ENCODE measurements at regions not wholly inside any gene's neighbourhood (a gene's known extent, or its start where the extent isn't known, plus 50 kb on each side); places are given as distances from the start of the nearest gene placed in this dataset.
"Not testable (repeated sequence)": the region's sequence is repeated elsewhere in the genome, so short reads cannot be mapped to it uniquely, and the experiment has no call there.

DNA sequence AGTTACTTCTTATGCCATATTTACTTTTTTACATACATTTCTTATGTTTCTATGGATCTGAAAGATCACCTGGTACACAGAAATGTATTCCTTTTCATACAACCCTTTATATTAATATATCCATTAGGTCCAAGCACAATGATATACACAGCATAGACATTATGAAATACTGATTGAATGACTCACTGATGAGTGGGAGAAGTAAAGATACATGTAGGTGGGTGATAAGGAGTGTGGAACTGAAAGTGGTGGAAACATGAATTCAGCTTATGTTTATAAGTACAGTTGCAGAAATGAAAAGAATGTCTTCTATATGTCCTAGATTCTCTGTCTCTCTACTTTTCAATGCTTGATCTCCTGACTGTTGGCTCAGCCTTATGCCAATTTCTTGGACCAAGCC lies 87.9 kb downstream of the YIPF7 start:
- no peak for DNase-seq

DNA sequence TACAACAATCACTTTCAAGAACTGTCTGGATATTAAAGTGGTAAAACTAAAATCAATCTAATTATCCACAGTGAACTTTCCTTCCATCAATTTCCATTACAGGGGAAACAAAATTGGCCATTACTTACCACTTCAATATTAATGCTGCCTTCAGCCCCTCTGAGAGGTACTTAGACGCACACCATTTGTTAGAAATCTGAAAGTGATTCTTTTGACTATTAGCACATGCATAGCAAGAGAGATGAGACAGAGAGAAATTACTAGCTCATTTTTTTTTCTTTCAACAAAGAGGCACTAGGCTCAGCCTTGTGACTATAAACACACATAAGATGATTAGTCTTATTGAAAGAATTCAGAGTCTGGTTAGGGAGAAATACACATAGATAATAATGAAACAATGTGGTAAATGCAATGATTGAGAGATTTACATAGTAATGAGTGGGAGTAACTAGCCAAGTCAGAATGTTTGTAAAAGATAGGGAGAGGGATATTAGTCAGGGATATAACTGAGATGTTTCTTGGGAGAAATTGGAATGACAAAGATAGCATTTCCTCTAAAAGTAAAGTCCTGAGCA lies 93.3 kb downstream of the YIPF7 start:
- peak in 1 of 2 experiments; percentile 45 for DNase-seq

- DNase-seq = no peak
Observed at GRCh38 chr4:44554768-44555167, 96.7 kb downstream of the YIPF7 start.

DNA sequence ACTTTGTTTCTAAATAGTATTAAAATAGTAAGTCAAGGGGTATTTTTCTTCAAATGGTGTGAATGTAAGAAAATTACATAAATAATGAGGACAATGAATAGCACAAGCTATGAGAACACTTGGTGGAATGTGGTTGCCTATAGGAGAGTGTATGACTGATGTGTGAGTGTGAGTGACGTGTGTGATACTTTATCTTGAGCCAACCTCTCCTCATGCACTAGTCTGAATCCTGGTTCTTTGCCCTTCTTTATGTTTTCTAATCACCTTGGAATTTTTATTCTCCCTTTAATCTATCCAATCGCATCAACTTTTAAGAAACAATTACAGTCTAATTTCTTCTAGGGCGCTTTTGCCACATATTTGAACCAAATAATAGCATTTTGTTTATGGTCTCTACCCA lies 98.2 kb downstream of the YIPF7 start:
- DNase-seq = no peak

GRCh38 chr4:44545781-44546180 lies 97.2 kb upstream of the KCTD8 start:
- no peak for DNase-seq

DNA sequence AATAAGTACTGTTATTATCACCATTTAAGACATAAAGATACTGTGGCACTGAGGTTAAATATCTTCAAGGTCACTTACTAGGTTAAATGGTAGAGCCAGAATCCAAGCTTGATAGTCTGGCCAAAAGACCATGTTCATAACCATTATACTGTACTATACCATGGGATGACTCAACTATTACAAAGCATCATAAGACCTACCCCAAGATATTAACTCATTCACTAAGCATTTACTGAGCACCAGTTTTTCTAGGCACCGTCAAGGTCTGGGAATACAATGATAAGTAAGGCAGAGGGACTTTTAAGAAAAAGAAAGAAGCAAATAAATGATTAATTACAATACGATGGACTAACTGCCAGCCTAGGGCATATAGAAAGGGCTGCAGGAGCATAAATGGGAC lies 95.5 kb upstream of the KCTD8 start:
- no peak for DNase-seq

DNA sequence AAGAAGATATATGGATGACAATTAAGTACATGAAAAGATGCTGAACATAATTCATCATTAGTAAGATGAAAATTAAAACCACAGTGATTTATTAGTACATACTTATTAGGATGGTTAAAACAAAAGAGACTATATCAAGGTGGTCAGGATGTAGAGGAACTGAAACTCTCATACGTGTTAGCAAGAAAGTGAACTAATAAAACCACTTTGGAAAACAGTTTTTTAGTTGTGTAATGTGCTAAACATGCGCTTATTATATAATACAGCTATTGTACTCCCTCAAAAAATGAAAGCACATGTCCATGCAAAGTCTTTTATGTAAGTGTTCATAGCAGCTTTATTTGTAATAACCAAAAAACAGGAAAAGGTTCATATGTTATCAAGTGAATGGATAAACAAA lies 89.9 kb upstream of the KCTD8 start:
- no peak for DNase-seq

GRCh38 chr4:44535981-44536380 lies 87.4 kb upstream of the KCTD8 start:
- DNase-seq = no peak

DNA sequence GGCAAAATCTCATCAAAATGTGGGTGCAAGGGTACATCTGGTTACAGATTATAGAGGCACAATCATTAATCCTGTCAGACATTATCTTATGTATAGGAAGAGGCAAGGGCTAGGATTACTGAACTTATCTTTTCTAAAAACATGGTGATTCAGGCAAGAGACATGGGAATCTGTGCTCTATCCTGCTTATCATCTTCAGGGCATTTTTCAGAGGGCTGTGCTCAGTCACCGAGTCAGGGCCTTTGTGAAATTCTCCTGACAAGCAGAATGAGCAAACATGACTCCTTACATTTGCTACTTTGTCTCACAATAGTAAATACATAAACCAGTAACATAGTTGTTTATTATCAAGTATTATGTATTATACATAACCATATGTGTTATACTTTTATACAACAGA lies 84.2 kb upstream of the KCTD8 start:
- no peak for DNase-seq

GRCh38 chr4:44522761-44523445 lies 74.3 kb upstream of the KCTD8 start:
- no peak for DNase-seq

DNA sequence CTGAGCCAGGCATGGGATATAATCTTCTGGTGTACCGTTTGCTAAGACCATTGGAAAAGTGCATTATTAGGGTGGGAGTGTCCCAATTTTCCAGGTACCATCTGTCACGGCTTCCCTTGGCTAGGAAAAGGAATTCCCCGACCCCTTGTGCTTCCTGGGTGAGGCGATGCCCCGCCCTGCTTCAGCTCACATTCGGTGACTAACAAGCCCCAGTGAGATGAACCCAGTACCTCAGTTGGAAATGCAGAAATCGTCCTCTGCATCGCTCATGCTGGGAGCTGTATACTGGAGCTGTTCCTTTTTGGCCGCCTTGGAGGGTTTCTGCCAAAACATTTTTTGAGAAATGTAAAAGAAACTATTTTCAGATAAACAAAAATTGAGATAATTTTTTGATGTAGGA lies 53.6 kb upstream of the KCTD8 start:
- DNase-seq = not testable (repeated sequence)

Measured in NCI-H524 (cell line).